Activated CD4-positive, alpha-beta T cell treated with anti-CD3 and anti-CD28 coated beads, Interleukin-2, amount 50 U/mL, for 1 hour (primary cell): ENCODE measurements at regions not wholly inside any gene's neighbourhood (a gene's known extent, or its start where the extent isn't known, plus 50 kb on each side); places are given as distances from the start of the nearest gene placed in this dataset.
"Not testable (repeated sequence)": the region's sequence is repeated elsewhere in the genome, so short reads cannot be mapped to it uniquely, and the experiment has no call there.

Experiments
- DNase-seq: peaks from one replicate; pipeline ENCODE4 v3.0.0-alpha.2; 2020

DNA sequence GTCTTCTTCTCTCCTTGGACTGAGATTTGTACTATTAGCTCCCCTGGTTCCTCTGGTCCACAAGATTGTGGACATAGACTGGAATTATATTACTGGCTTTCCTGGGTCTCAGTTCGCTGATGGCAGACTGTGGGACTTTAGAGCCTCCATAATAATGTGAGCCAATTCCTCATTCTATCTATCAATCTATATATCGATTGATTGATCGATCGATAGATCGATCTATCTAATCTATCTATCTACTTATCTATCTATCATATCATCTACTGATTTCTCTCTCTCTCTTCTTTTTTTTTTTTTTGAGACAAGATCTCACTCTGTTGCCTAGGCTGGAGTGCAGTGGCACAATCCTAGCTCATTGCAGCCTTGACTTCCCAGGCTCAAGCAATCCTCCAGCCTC is 51.5 kb upstream of the DDR1 start:
- no peak for DNase-seq

DNA sequence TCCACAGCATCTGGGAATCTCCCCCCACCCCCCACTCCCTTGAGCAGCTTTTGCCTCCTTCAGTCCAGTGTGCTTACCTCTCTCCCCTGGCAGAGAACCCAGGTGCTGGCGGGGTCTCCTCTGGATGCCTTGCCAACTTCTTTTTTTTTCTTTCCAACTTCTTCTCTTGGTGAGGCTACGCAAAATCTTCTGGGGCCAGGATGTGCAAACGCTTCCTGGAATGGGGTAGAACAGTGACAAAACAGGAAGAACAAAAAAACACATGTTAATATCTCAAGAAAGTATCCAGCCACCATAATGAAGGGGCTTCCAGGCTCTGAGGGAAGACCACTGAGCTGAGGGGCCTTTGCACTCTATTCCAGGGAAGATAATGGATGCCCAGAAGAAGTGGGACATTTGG is 53.9 kb upstream of the DDR1 start:
- DNase-seq: no peak

DNA sequence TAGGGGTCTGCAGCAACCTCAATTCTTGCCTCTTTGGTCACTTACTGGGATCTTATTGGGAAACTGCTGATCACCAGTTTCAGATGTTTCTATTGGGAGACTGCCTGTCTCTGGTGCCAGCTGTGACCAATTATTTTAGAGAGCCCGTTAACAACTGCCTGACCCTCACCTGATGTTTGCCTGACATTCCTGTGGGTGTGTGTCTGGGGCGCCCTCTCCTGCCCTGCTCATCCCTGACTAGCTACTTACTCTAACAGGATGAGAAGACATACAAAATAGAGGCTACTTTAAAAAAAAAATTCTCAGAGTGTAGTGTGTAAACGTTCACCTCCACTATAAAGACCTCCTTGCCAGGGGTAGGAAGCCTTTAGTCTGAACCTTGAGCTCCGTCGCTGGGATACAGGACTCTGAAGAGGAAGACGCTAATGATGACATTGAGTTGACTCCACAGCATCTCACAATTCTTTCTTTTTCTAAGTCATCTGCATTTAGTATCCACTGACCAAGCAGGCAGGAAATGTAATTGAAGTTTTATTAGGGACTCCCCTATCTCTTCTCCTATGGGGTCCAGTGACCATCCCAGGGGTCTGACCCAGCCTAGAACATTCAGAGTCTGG is 54.6 kb upstream of the DDR1 start:
- DNase-seq: no peak

DNA sequence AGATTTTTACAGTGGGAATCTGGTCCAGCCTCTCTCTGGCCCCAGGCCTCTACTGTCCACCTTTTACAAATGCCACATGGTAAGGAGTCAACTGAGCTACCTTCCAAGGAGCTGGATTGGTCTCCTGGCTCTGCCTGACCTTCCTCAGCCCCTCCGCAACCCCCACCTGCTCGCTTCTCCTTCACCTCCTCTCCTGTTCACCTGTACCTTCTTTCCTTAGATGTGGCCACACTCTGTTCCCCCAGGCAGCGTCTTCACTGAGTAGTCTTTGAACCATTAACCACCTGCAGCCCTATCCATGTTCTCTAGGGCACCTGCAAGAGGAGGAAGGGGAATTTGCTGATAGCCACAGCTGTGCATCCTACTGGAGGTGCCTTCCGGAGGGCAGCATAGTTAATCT is 55.3 kb upstream of the DDR1 start:
- DNase-seq: no peak

DNA sequence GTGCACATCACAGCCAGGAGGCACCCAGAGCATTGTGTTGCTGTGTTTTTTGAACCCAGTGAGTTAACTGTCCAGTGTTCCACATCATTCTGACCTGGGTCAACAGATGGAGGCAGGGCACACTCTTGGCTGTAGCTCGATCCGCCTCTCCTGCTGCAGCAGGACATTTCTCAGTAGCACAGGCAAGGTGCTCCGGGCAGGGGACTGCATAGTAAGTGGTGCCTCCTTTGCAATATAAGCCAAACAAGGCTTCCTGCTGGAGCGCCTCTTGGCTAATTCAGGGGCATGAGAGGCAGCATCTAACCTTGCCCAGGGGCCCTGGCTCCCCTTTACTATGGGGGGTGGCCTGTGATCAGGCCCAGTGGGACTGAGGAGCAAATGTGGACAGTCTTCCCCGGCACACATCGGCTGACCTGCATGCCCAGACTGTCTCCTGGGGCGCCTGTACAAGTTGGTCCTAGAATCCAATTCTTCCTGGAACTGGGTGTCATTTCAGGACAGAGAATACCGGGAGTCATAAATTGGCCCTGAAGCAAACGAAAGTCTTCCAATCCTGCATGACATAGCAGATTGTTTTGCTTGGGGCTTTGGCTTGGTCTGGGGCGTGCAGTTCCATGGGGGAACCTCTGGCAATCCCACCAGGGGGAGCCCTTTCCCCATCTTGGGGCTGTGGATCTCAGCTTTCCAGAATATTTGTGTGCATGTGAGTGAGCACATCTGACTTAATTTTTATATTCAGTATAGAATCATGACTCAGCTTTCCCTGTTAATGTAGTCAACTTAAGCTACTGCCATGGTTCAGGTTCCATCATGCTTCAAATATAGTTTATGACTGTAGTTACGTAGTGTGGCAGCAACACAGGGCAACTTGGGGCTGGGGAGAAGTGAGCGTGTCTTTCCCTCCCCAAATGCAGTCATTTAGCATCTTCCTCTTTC is 56.0 kb upstream of the DDR1 start:
- DNase-seq: peak; percentile 83

DNA sequence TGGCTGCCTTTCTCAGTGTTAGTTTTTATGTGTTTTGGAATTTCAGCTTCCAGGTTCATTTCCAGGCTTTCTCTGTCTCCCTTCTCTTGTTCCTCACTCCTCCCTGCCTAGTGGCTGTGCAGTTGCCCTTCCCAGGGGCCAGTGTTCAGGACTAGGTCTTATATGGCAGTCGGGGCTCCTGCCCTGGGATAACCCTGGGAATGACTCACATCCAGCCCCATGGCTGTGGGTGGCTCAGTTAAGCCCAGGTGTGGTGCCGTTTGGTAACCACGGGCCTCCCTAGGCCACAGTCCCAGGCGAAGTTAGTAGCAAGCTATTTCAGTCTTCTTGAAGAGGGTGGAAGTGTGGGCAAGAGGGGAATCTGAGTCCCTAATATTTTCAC is 57.4 kb upstream of the DDR1 start:
- DNase-seq: no peak

DNA sequence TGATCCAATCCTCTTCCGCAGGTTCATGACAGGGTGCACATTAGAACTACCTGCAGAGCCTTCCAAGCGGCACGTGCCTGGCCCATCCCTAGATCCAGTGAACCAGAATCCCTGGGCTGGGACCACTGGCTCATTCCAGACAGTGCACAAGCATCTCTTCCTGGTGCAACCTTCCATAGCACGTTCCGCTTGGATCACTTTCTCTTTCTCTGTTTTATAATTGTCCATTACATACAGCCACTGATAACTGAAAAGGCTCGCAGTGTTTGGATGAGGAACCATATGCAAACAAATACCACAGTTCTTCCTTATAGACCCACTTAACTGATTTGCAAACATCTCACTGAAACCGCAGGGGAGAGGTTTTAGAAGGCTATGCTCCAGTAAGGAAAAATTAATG is 59.6 kb upstream of the DDR1 start:
- no peak for DNase-seq

DNA sequence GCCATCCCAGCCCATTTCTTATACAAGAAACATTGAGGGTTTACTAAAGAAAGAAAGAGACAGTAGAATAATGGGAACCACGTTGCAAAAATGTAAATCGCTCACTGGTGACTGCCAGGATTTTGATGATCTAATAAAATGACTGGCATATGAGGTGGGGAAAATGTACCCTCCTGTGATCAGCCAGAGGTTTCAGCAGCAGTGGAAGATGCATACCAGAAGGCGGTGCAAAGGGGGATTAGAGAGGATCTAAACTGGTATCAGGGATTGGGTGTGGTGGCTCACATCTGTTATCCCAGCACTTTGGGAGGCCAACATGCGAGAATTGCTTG is 60.8 kb upstream of the DDR1 start:
- DNase-seq: no peak

DNA sequence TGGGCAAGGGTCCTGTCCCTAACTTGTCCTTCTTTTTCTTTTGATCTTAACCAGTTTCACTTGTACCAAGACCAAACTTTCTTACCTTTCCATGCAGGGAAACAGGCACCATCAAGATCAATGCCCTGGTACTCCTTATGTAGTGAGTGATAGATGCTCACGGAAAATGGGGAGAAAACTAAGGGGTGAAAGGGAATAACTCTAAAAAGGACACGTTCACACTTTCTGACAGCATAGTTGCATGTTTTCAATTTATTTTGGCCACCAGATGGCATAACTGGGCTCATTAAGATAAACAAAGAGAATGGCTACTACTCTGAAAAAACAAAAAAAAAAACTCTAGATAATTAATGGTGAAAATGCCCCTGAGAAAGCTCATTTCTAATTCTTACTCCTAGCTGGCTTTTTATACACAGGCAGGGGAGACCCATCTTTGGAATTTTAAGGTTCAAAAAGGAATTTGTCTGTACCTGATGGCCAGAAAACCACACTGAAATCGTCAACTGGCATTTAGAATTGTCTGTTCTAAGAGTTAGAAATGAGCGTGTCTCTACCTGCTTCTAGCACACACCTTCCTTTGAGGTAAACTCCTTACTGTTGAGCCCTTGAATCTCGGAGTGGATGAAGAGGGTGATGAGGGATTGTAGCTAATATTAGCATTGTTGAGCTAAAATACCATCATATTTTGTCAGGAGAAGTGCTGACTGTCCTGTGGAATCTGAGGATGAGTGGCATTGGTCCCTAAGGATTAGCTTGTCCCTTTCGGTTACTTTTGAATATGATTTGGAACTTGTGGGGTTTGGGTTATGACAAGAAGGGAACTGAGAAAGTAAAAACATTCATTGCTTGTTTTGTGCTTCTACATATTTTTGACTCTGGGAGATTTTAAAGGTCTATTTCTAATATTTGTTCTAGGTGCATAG is 62.2 kb upstream of the DDR1 start:
- DNase-seq: no peak

DNA sequence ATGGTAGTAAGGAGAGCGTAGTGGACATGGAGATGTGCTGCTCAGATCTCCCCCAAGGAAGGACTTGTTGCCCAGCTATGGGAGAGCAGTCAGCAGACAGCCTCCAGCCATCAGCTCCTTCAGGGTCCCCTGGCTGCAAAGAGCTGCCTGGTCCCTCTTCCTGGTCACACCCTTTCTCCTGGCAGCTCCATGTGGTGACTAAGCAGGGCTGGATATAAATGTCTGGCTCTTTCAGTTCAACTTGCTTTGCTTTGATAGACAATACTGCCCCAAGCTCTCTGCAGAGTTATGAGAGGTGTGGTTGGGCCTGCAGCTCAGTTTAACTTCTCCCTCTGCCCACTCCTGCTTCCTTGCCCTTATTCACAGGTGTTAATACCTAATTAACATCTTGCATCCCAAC is 64.1 kb upstream of the DDR1 start:
- DNase-seq: no peak

DNA sequence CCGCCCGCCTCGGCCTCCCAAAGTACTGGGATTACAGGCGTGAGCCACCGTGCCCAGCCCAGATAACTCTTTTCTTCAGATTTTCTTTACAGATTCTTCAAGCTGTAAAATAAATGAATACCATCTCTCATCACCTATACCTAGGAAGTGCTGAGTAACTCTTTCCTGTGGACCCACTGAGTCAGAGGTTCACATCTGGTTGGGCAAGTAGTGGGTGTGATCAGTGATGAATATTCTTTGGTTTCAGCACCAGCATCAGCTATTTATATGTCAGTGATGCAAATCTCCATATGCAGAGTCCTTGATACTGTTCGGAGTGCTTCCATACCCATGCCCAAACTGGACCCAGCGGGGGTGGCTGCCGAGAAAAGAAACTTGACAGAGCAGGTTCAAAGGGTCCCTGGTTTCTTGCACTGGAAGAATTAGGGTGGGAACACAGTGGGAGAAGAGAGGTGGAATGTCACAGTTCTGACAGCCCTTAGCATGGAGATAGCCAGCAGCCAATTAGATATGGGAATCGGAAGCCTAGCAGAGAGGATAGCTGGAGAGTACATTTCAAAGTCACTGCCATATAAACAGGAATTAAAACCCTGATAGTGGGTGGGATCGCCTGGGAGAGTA is 64.9 kb upstream of the DDR1 start:
- DNase-seq: no peak

DNA sequence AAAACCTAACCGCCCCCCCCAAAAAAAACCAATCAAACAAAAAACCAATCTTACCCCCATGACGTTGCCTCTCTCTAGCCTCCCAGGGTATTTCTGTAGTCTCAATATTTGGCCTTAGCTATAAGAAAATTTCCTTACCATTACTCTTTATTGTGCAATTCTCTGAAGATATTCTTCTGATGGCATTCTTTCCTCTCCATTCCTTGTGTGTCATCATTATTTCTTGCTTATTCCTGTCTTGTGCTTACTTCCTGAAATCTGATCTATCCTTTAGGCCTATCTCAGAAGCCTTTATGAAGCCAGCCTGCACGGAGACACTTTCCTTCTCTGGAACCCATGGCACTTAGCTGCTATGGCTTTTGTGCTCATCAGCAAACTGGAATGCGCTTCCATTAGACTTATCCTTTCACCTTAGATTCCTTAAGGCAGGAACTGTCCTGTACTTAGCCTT is 65.9 kb upstream of the DDR1 start:
- no peak for DNase-seq

DNA sequence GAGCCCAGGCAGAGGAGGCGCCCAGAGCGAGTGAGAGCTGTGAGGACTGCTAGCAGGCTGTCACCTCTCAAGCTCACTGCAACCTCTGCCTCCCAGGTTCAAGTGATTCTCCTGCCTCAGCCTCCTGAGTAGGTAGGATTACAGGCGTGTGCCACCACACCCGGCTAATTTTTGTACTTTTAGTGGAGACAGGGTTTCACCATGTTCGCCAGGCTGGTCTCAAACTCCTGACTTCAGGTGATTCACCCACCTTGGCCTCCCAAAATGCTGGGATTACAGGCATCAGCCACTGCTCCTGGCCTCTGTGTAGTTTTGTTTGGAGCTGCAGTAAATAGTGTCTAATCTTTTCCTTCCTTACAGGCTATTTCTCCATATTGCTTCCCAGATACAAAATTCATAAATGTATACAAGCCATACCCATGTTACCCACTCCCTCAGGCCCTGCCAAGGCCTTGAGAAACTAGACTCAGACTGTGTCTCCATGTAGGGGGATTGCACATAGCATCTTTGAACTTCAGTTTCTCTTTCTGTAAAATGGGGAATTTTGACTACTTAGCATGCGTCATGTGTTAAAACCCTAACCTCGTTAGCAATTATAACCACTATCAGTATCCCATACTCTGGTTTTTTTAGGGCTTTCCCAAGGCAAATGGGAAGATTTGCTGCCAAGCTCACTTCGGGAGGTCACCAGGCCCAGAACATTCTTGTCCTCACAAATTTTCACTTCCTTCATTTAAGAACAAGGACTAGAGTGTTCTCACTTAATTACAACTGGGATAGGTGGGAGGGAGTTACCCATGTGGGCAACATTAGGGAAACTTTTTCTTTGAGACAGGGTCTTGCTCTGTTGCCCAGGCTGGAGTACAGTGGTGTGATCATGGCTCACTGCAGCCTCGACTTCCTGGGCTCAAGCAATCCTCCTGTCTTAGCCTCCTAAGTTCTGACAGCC is 67.3 kb upstream of the DDR1 start:
- no peak for DNase-seq

DNA sequence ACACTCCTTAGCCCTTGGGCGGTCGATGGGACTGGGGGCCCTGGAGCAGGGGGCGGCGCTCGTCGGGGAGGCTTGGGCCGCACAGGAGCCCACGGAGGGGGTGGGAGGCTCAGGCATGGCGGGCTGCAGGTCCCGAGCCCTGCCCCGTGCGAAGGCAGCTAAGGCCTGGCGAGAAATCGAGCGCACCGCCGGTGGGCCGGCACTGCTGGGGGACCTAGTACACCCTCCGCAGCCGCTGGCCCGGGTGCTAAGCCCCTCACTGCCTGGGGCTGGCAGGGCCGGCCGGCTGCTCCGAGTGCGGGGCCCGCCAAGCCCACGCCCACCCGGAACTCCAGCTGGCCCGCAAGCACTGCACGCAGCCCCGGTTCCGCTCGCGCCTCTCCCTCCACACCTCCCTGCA is 68.0 kb upstream of the DDR1 start:
- not testable (repeated sequence) for DNase-seq

DNA sequence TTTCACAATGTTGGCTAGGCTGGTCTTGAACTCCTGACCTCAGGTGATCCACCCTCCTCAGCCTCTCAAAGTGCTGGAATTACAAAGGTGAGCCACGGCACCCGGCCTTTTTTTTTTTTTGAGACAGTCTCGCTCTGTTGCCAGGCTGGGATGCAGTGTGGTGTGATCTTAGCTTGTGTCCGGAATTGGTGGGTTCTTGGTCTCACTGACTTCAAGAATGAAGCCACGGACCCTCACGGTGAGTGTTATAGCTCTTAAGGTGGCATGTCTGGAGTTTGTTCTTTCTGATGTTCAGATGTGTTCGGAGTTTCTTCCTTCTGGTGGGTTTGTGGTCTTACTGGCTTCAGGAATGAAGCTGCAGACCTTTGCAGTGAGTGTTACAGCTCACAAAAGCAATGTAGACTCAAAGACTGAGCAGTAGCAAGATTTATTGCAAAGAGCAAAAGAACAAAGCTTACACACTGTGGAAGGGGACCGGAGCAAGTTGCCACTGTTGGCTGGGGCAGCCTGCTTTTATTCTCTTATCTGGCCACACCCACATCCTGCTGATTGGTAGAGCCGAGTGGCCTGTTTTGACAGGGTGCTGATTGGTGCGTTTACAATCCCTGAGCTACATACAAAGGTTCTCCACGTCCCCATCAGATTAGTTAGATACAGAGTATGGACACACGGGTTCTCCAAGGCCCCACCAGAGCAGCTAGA is 69.1 kb upstream of the DDR1 start:
- not testable (repeated sequence) for DNase-seq

DNA sequence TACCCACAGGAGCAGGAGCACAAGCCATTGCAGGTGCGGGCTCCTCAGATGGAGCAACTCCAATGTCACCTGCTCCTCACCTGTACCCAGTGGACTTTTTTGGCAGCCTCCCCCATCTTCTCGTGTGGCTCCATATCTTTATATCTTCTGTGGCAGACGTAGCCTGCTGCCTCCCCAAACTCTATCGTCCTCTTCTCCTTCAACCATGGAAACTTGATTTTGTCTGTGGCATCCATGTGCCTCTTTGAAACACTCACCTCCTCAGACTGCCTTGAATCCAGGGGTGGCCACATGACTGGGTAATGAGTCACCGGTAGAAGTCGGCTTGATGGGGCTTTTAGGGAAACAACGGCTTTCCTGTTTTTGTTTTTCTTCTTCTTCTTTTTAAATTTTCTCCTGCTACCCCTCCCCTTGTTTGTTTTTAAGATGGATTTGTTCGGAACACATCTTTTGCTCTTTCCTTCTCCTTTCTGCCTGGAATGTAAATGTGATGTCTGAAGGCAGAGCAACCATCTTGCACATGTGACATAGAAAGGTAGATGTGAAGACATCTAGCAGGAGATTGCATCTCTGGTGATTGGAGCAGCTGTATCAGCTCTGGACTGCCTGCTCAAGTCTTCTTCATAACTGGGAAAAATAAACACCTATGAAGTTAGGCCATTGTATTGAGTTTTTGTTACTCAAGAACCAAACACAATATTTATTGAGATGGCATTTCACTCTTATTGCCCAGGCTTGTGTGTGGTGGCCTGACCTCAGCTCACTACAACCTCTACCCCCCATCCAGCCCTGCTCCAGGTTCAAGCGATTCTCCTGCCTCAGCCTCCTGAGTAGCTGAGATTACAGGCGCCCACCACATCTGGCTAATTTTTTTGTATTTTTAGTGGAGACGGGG is 69.9 kb upstream of the DDR1 start:
- DNase-seq: peak; percentile 59

DNA sequence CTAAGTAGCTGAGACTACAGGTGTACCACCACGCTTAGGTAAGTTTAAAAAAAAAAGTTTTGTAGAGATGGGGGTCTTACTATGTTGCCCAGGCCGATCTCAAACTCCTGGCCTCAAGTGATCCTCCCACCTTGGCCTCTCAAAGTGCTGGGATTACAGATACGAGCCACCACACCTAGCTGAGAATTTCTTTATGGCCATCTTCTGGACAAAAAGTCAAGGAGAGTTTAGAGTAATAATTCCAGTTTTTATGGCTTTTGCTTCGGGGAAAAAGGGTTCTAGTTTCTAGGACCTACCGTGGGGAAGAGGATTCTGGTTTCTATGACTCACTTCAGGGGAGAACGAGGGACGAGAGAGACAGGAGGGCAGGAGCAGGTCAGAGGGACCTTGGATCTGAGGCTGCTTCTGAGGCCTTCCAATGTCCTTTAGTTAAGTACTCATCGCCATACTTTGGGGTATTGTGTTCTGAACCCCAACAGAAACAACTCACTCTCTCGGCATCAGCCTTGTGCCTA is 69.3 kb upstream of the IER3 start:
- DNase-seq: no peak

DNA sequence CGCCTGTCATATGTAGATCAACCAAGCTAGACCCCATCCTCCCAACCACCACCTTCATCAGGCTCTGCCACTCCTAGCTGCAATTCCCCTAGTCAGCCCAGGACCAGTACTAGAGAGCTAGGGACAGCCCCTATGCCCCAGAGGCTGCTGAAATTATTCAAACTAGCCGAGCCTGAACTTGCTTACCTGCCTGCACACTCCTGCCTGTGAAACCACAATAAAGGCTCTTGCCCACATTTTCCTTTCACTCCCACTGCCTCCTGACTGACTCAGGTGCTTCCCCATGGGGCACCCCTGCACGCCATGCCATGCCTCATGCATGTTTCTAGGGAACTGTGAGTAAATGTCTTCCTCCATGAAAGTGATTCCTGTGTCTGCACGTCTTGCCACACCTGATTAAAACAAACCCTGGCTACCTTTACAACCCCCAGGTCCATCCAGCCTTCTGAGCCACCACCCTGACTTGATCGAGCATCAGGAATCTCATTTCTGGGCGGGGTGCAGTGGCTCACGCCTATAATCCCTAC is 66.5 kb upstream of the IER3 start:
- peak; percentile 37 for DNase-seq

DNA sequence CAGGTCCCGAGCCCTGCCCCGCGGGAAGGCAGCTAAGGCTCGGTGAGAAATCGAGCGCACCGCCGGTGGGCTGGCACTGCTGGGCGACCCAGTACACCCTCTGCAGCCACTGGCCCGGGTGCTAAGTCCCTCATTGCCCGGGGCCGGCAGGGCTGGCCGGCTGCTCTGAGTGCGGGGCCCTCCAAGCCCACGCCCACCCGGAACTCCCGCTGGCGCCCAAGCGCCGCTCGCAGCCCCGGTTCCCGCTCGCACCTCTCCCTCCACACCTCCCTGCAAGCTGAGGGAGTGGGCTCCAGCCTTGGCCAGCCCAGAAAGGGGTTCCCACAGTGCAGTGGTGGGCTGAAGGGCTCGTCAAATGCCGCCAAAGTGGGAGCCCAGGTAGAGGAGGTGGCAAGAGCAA is 63.2 kb upstream of the IER3 start:
- not testable (repeated sequence) for DNase-seq
